GM23248 (cell line): ENCODE measurements at regions not wholly inside any gene's neighbourhood (a gene's known extent, or its start where the extent isn't known, plus 50 kb on each side); places are given as distances from the start of the nearest gene placed in this dataset.

Source experiments
- EZH2 ChIP-seq: fragments of 200-600 bp; sonication (generic); IDR thresholded peaks from 2 replicates; pipeline ENCODE4 v1.6.1; 2018; ENCODE audit warnings: antibody characterized with exemption, mild to moderate bottlenecking; ENCODE audit not compliant: insufficient read depth, poor library complexity, severe bottlenecking
- EZH2phosphoT487 ChIP-seq: fragments of 200-600 bp; sonication (generic); IDR thresholded peaks from 2 replicates; pipeline ENCODE4 v1.6.1; 2018; ENCODE audit warnings: antibody characterized with exemption, moderate library complexity, mild to moderate bottlenecking, low read depth; ENCODE audit not compliant: insufficient read depth

DNA sequence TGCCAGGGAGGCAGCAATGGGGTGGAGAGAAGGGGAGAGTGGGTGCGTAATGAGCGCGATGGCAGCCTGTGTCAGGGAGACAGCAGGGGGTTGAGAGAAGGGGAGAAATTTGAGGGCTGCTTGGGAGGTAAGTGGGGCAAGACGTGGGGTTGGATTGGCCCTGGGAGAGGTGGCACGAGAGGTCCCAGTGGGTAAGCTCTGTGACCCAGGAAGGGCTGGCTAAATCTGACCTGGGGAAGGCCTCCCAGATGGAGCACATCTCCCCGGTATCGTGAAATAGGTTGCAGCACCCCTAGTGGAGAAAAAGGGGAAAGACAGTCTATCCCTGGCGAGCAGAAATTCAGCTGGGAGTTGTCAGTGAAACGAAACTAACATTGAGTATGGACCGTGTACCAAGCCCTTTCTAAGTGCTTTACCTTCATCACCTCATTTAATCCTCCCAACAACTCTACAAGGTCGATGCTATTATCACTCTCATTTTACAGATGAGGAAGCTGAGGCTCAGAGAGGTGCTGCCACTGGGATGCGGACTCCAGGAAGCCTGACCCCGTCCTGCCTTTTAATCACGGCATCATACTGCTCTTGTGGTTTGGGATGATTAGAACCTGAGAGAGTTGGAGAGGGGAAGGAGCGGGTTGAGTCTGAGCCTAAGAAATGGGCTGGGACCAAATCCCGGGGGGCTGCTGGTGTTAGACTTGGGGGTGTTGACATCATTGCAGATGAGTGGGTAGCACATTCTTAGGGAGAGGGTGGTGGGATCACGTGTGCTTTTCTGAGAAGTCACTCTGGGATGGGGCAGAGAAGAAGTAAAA lies 56.6 kb upstream of the RPL11 start:
- no peak for TF ChIP-seq EZH2
- TF ChIP-seq EZH2phosphoT487: no peak
